H9 (cell line): ENCODE measurements at regions not wholly inside any gene's neighbourhood (a gene's known extent, or its start where the extent isn't known, plus 50 kb on each side); places are given as distances from the start of the nearest gene placed in this dataset.

Experiments used
- DNase-seq: peaks from one replicate; pipeline ENCODE4 v3.0.0-alpha.2; 2017
- H2AFZ ChIP-seq: one replicate; pipeline ENCODE4 v1.6.1; 2013; ENCODE audit warnings: mild to moderate bottlenecking, low read length, control low read depth, moderate library complexity
- H2AK5ac ChIP-seq: 2 replicates; pipeline ENCODE4 v1.6.1; 2013; ENCODE audit warnings: low read length, control low read depth, mixed read lengths; ENCODE audit not compliant: insufficient read length
- H2BK120ac ChIP-seq: one replicate; pipeline ENCODE4 v1.6.1; 2013; ENCODE audit warnings: low read depth, mild to moderate bottlenecking, low read length, control low read depth, inconsistent platforms; ENCODE audit not compliant: poor library complexity, severe bottlenecking
- H2BK12ac ChIP-seq: 2 replicates; pipeline ENCODE4 v1.6.1; 2013; ENCODE audit warnings: low read length, control low read depth, mixed read lengths, low read depth; ENCODE audit not compliant: insufficient read length
- H2BK15ac ChIP-seq: 2 replicates; pipeline ENCODE4 v1.6.1; 2013; ENCODE audit warnings: low read depth, low read length, control low read depth
- H2BK20ac ChIP-seq: one replicate; pipeline ENCODE4 v1.6.1; 2013; ENCODE audit warnings: low read depth, mild to moderate bottlenecking, low read length, control low read depth, inconsistent platforms; ENCODE audit not compliant: poor library complexity, severe bottlenecking
- H2BK5ac ChIP-seq: 2 replicates; pipeline ENCODE4 v1.6.1; 2013; ENCODE audit warnings: low read length, control low read depth, mixed read lengths; ENCODE audit not compliant: insufficient read length
- H3K14ac ChIP-seq: 2 replicates; pipeline ENCODE4 v1.6.1; 2013; ENCODE audit warnings: low read length, control low read depth; ENCODE audit not compliant: insufficient read depth
- H3K18ac ChIP-seq: 2 replicates; pipeline ENCODE4 v1.6.1; 2013; ENCODE audit warnings: low read depth, mild to moderate bottlenecking, mixed read lengths, low read length, control low read depth; ENCODE audit not compliant: insufficient read length
- H3K23ac ChIP-seq: 2 replicates; pipeline ENCODE4 v1.6.1; 2013; ENCODE audit warnings: low read length, control low read depth, mixed read lengths, low read depth; ENCODE audit not compliant: insufficient read length
- H3K23me2 ChIP-seq: 2 replicates; pipeline ENCODE4 v1.6.1; 2013; ENCODE audit warnings: low read depth, mild to moderate bottlenecking, mixed read lengths, low read length, control low read depth; ENCODE audit not compliant: insufficient read length, poor library complexity, severe bottlenecking
- H3K27ac ChIP-seq: 2 replicates; pipeline ENCODE4 v1.5.1; 2013; ENCODE audit warnings: low read length, control low read depth, mixed read lengths, low read depth; ENCODE audit not compliant: insufficient read length
- H3K27me3 ChIP-seq: 2 replicates; pipeline ENCODE4 v1.6.1; 2013; ENCODE audit warnings: low read length, control low read depth, inconsistent platforms; ENCODE audit not compliant: insufficient read depth
- H3K4ac ChIP-seq: 2 replicates; pipeline ENCODE4 v1.6.1; 2013; ENCODE audit warnings: low read depth, mild to moderate bottlenecking, control low read depth, inconsistent platforms, low read length, moderate library complexity
- H3K4me1 ChIP-seq: 2 replicates; pipeline ENCODE4 v1.6.1; 2013; ENCODE audit warnings: low read length, control low read depth, inconsistent platforms; ENCODE audit not compliant: insufficient read depth
- H3K4me2 ChIP-seq: 2 replicates; pipeline ENCODE4 v1.6.1; 2013; ENCODE audit warnings: low read length, control low read depth, mixed read lengths; ENCODE audit not compliant: insufficient read length, insufficient read depth
- H3K56ac ChIP-seq: 2 replicates; pipeline ENCODE4 v1.6.1; 2013; ENCODE audit warnings: low read depth, mild to moderate bottlenecking, mixed read lengths, low read length, control low read depth; ENCODE audit not compliant: insufficient read length
- H3K79me1 ChIP-seq: 2 replicates; pipeline ENCODE4 v1.6.1; 2013; ENCODE audit warnings: low read depth, mild to moderate bottlenecking, moderate library complexity, low read length, control low read depth, inconsistent platforms; ENCODE audit not compliant: insufficient read depth, poor library complexity, severe bottlenecking
- H3K79me2 ChIP-seq: 2 replicates; pipeline ENCODE4 v1.6.1; 2013; ENCODE audit warnings: low read length, control low read depth, inconsistent platforms; ENCODE audit not compliant: insufficient read depth
- H3K9ac ChIP-seq: 2 replicates; pipeline ENCODE4 v1.6.1; 2013; ENCODE audit warnings: low read length, control low read depth, mixed read lengths; ENCODE audit not compliant: insufficient read length; ENCODE audit errors: extremely low read depth
- H3K9me3 ChIP-seq: one replicate; pipeline ENCODE4 v1.6.1; 2013; ENCODE audit warnings: low read depth, low read length, inconsistent platforms; ENCODE audit not compliant: control insufficient read depth
- H3T11ph ChIP-seq: one replicate; pipeline ENCODE4 v1.6.1; 2013; ENCODE audit warnings: mild to moderate bottlenecking, low read length, control low read depth, inconsistent platforms
- H4K20me1 ChIP-seq: one replicate; pipeline ENCODE4 v1.6.1; 2013; ENCODE audit not compliant: control insufficient read depth, insufficient read length, insufficient read depth
- H4K5ac ChIP-seq: 2 replicates; pipeline ENCODE4 v1.6.1; 2013; ENCODE audit warnings: low read depth, mild to moderate bottlenecking, mixed read lengths, low read length, control low read depth; ENCODE audit not compliant: insufficient read length
- H4K8ac ChIP-seq: replicated peaks from 2 replicates; pipeline ENCODE4 v1.6.1; 2013; ENCODE audit warnings: low read length, control low read depth, mixed read lengths, low read depth; ENCODE audit not compliant: insufficient read length
- H4K91ac ChIP-seq: 2 replicates; pipeline ENCODE4 v1.6.1; 2013; ENCODE audit warnings: low read depth, mild to moderate bottlenecking, moderate library complexity, mixed read lengths, low read length, control low read depth; ENCODE audit not compliant: insufficient read length
- H3K27ac Mint-ChIP-seq, 3 experiments: 2 replicates in 2 of 3; 3 replicates in 1 of 3; pipeline ENCODE4 v1.8.0; 2020 to 2021; ENCODE audit warnings: mixed read lengths in 3 of 3, mild to moderate bottlenecking in 1 of 3, moderate library complexity in 1 of 3
- H3K27me3 Mint-ChIP-seq: 2 replicates; pipeline ENCODE4 v1.8.0; 2021; ENCODE audit warnings: low read depth, mild to moderate bottlenecking, moderate library complexity, mixed read lengths
- H3K36me3 Mint-ChIP-seq, 3 experiments: 2 replicates in 2 of 3; 3 replicates in 1 of 3; pipeline ENCODE4 v1.8.0; 2020 to 2021; ENCODE audit warnings: low read depth in 3 of 3, mixed read lengths in 3 of 3; ENCODE audit not compliant: insufficient read depth in 1 of 3
- H3K4me1 Mint-ChIP-seq, 2 experiments: 2 replicates each; pipeline ENCODE4 v1.8.0; 2020; ENCODE audit warnings: mixed read lengths in 2 of 2
- H3K4me3 Mint-ChIP-seq, 2 experiments: 2 replicates in 1 of 2; 3 replicates in 1 of 2; pipeline ENCODE4 v1.8.0; 2020 to 2021; ENCODE audit warnings: mild to moderate bottlenecking in 2 of 2, mixed read lengths in 2 of 2, moderate library complexity in 1 of 2
- H3K9me3 Mint-ChIP-seq, 2 experiments: 2 replicates in 1 of 2; 3 replicates in 1 of 2; pipeline ENCODE4 v1.8.0; 2020; ENCODE audit warnings: mild to moderate bottlenecking in 2 of 2, mixed read lengths in 2 of 2, moderate library complexity in 1 of 2
- WGBS: extraction: QIAGEN DNeasy Blood & Tissue Kit; methylation state at CpG from one replicate; pipeline ENCODE4 v1.1.7; 2013; ENCODE audit warnings: missing lambda C conversion rate, low lambda C conversion rate, mixed read lengths; ENCODE audit not compliant: insufficient read length; ENCODE audit errors: extremely low coverage; 5-methylcytosine and 5-hydroxymethylcytosine counted together
- TF ChIP-seq, protein P1 (sequence below): fragments of 200-600 bp; sonication (generic); conservative IDR thresholded peaks from 3 replicates; pipeline ENCODE4 v1.8.0; 2021; ENCODE audit warnings: antibody characterized with exemption, mild to moderate bottlenecking

DNA sequence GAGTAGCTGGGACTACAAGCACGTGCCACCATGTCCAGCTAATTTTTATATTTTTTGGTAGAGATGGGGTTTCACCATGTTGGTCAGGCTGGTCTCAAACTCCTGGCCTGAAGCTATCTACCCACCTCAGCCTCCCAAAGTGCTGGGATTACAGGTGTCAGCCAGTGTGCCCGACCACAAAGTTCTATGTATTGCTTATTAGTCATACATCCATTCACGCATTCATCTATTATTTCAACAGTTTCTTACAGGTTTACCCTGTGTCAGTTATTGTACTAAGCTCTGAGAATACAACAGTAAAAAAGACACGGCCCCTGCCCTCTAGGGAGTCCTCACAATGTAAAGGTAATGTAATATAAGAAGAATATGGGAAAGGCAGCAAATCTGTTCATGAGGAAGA lies 188.9 kb upstream of the BTG1 start:
- no peaks in the 10 kb centered on the region for H3K4me1 ChIP-seq
- H3K4me2 ChIP-seq = no peak overlapping the region
- no peak overlapping the region for H2BK20ac ChIP-seq
- H3K4me3 Mint-ChIP-seq = no peak overlapping the region
- H4K5ac ChIP-seq = no peak overlapping the region
- no peak overlapping the region for H2AFZ ChIP-seq
- no peaks in the 10 kb centered on the region; a peak in 1 of 5 replicates for H3K9me3 Mint-ChIP-seq
- no peak for DNase-seq
- TF ChIP-seq, protein P1, sequence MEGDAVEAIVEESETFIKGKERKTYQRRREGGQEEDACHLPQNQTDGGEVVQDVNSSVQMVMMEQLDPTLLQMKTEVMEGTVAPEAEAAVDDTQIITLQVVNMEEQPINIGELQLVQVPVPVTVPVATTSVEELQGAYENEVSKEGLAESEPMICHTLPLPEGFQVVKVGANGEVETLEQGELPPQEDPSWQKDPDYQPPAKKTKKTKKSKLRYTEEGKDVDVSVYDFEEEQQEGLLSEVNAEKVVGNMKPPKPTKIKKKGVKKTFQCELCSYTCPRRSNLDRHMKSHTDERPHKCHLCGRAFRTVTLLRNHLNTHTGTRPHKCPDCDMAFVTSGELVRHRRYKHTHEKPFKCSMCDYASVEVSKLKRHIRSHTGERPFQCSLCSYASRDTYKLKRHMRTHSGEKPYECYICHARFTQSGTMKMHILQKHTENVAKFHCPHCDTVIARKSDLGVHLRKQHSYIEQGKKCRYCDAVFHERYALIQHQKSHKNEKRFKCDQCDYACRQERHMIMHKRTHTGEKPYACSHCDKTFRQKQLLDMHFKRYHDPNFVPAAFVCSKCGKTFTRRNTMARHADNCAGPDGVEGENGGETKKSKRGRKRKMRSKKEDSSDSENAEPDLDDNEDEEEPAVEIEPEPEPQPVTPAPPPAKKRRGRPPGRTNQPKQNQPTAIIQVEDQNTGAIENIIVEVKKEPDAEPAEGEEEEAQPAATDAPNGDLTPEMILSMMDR = no peak
- H3K27me3 ChIP-seq = no peaks in the 10 kb centered on the region
- H4K20me1 ChIP-seq = no peaks in the 10 kb centered on the region
- no CpG with 5 or more reads among the region's 4 CpGs for WGBS
- no peak overlapping the region for H3K9ac ChIP-seq
- H3K36me3 Mint-ChIP-seq = no peaks in the 10 kb centered on the region
- H2BK5ac ChIP-seq = no peak overlapping the region
- no peak overlapping the region for H2AK5ac ChIP-seq
- H3K79me1 ChIP-seq = no peaks in the 10 kb centered on the region
- H3K14ac ChIP-seq = no peak overlapping the region
- no peak overlapping the region for H3K56ac ChIP-seq
- H3K4ac ChIP-seq = no peak overlapping the region
- H3K18ac ChIP-seq = no peak overlapping the region
- H4K8ac ChIP-seq = no peak overlapping the region
- no peaks in the 10 kb centered on the region for H3K27me3 Mint-ChIP-seq
- H2BK12ac ChIP-seq = no peak overlapping the region
- no peaks in the 10 kb centered on the region for H3K23me2 ChIP-seq
- no peak overlapping the region for H3K27ac ChIP-seq
- no peak overlapping the region for H2BK15ac ChIP-seq
- H3K27ac Mint-ChIP-seq = no peak overlapping the region; a peak in 1 of 7 replicates
- H3K23ac ChIP-seq = no peak overlapping the region
- peaks cover 10 to 16% of the 10 kb centered on the region in 2 experiments for H3K4me1 Mint-ChIP-seq
- H3K9me3 ChIP-seq = no peaks in the 10 kb centered on the region
- H2BK120ac ChIP-seq = no peak overlapping the region
- H4K91ac ChIP-seq = no peak overlapping the region
- no peaks in the 10 kb centered on the region for H3K79me2 ChIP-seq
- no peak overlapping the region for H3T11ph ChIP-seq
